Mucosa of descending colon (tissue), 3 donors: ENCODE measurements at regions not wholly inside any gene's neighbourhood (a gene's known extent, or its start where the extent isn't known, plus 50 kb on each side); places are given as distances from the start of the nearest gene placed in this dataset.

Experiments
- ATAC-seq: fragments of 200-7000 bp; cut with Tn5 transposase; one replicate; pipeline ENCODE4 v1.9.1; 2020; ENCODE audit warnings: mild to moderate bottlenecking, moderate library complexity
- DNase-seq, 3 donors: peaks; one replicate each; pipeline ENCODE4 v3.0.0-alpha.2; 2020
- H3K36me3 ChIP-seq: fragments of 200-600 bp; one replicate; pipeline ENCODE4 v1.8.0; 2021; ENCODE audit warnings: low read depth, mild to moderate bottlenecking
- H3K4me1 ChIP-seq: fragments of 200-600 bp; one replicate; pipeline ENCODE4 v1.8.0; 2021; ENCODE audit warnings: low read depth, mild to moderate bottlenecking
- H3K4me3 ChIP-seq: fragments of 200-600 bp; one replicate; pipeline ENCODE4 v1.8.0; 2021; ENCODE audit warnings: mild to moderate bottlenecking
- H3K9me3 ChIP-seq: fragments of 200-600 bp; one replicate; pipeline ENCODE4 v1.8.0; 2021; ENCODE audit warnings: mild to moderate bottlenecking
- CTCF ChIP-seq: fragments of 200-600 bp; IDR thresholded peaks from one replicate; pipeline ENCODE4 v1.8.0; 2022; ENCODE audit warnings: antibody characterized with exemption, mild to moderate bottlenecking
- intact Hi-C, 2 donors: fragments of 100-400 bp; cut with DNase I in 1 of 2; cut with micrococcal nuclease in 1 of 2; formaldehyde crosslinking; loops; one replicate each; pipeline versions ENCODE4 v1.11.0 to v1.11.1; 2022; cut with DNase I, micrococcal nuclease
- donor health status: DM: no; HTN: no; CAD: no; lungs with moderate emphysema.
- donor health status: DM: no; HTN: no; CAD: no.
- donor health status: DM: no; HTN: yes; CAD: no.

- Histone ChIP-seq H3K4me1 (no peaks in the 10 kb centered on the region), H3K4me3 (no peak overlapping the region), H3K36me3 (no peaks in the 10 kb centered on the region), H3K9me3 (peaks cover 4% of the 10 kb centered on the region)
- DNase-seq (no peak), ATAC-seq (no peak)
- intact Hi-C loops, result no loop called here
- no peak for TF ChIP-seq CTCF
Measured at GRCh38 chr13:20291675-20292074, 59.6 kb upstream of the GJB6 start.

- DNase-seq (peak in 1 of 3 donors; percentile 26), ATAC-seq (peak; percentile 51)
- Histone ChIP-seq H3K9me3 (peaks cover 9% of the 10 kb centered on the region), H3K4me3 (no peak overlapping the region), H3K36me3 (no peaks in the 10 kb centered on the region), H3K4me1 (no peaks in the 10 kb centered on the region)
- intact Hi-C loops, result no loop called here
- TF ChIP-seq CTCF, result no peak
Measured at GRCh38 chr13:20291037-20291436, 58.9 kb upstream of the GJB6 start.

- Histone ChIP-seq H3K36me3 (no peaks in the 10 kb centered on the region), H3K4me3 (no peak overlapping the region), H3K9me3 (peaks cover 34% of the 10 kb centered on the region), H3K4me1 (no peaks in the 10 kb centered on the region)
- intact Hi-C loops, result no loop called here
- ATAC-seq (no peak), DNase-seq (no peak)
- no peak for TF ChIP-seq CTCF
Measured at GRCh38 chr13:20288561-20288960, 56.4 kb upstream of the GJB6 start.

GRCh38 chr13:20287976-20288375, 55.9 kb upstream of the GJB6 start:
- DNase-seq, result no peak
- H3K4me1 ChIP-seq, result no peaks in the 10 kb centered on the region
- peaks cover 40% of the 10 kb centered on the region for H3K9me3 ChIP-seq
- no peak for ATAC-seq
- H3K4me3 ChIP-seq, result no peak overlapping the region
- no peaks in the 10 kb centered on the region for H3K36me3 ChIP-seq
- intact Hi-C loops, result no loop called here
- no peak for TF ChIP-seq CTCF

- DNase-seq (no peak), ATAC-seq (no peak)
- Histone ChIP-seq H3K4me1 (no peaks in the 10 kb centered on the region), H3K4me3 (no peak overlapping the region), H3K9me3 (peaks cover 50% of the 10 kb centered on the region), H3K36me3 (no peaks in the 10 kb centered on the region)
- no peak for TF ChIP-seq CTCF
- intact Hi-C loops, result no loop called here
Measured at GRCh38 chr13:20285530-20285929, 53.4 kb upstream of the GJB6 start.
